UCSD-AML1 (cell line): ENCODE measurements at regions not wholly inside any gene's neighbourhood (a gene's known extent, or its start where the extent isn't known, plus 50 kb on each side); places are given as distances from the start of the nearest gene placed in this dataset.

ENCODE experiments used
- DNase-seq: peaks from one replicate; lab custom pipeline; 2025; ENCODE audit not compliant: unreplicated experiment; lab: John Stamatoyannopoulos, UW

GRCh38 chr9:32326146-32326545 is 58.3 kb upstream of the ACO1 start:
- DNase-seq: no peak

- DNase-seq: no peak
These were observed 53.2 kb upstream of the ACO1 start for GRCh38 chr9:32331240-32331639.

- DNase-seq: no peak
These were observed 50.3 kb upstream of the ACO1 start for GRCh38 chr9:32334112-32334511.
